WTC11 (cell line): ENCODE measurements at regions not wholly inside any gene's neighbourhood (a gene's known extent, or its start where the extent isn't known, plus 50 kb on each side); places are given as distances from the start of the nearest gene placed in this dataset.
A peak's percentile ranks its signal among the peaks of the same experiment; 100 is the strongest.
"Not testable (repeated sequence)": the region's sequence is repeated elsewhere in the genome, so short reads cannot be mapped to it uniquely, and the experiment has no call there.

Experiments
- ATAC-seq: fragments of 200-7000 bp; cut with Tn5 transposase; 2 replicates; pipeline ENCODE4 v1.10.0; 2021; ENCODE audit warnings: mild to moderate bottlenecking, moderate library complexity
- CTCF ChIA-PET: fragments of 300-600 bp; sonication (Branson Sonifier 250); formaldehyde crosslinking; loops from one replicate; lab custom pipeline; 2021; ENCODE audit warnings: antibody characterized with exemption; lab: Charles Lee
- POLR2A ChIA-PET: fragments of 350-600 bp; sonication (Branson Sonifier 250); formaldehyde crosslinking; loops from one replicate; lab custom pipeline; 2021; ENCODE audit warnings: antibody characterized with exemption; lab: Charles Lee
- DNase-seq: peaks from one replicate; pipeline ENCODE4 v3.0.0; 2021; ENCODE audit warnings: low spot score
- H3K27ac Mint-ChIP-seq: 2 replicates; pipeline ENCODE4 v1.8.0; 2021; ENCODE audit warnings: mixed read lengths
- H3K27me3 Mint-ChIP-seq: 2 replicates; pipeline ENCODE4 v1.8.0; 2021; ENCODE audit warnings: low read depth, mild to moderate bottlenecking, moderate library complexity, mixed read lengths
- H3K36me3 Mint-ChIP-seq: 2 replicates; pipeline ENCODE4 v1.8.0; 2021; ENCODE audit warnings: mixed read lengths
- H3K4me1 Mint-ChIP-seq: 2 replicates; pipeline ENCODE4 v1.8.0; 2022; ENCODE audit warnings: mixed read lengths
- H3K4me3 Mint-ChIP-seq: 2 replicates; pipeline ENCODE4 v1.8.0; 2021; ENCODE audit warnings: mild to moderate bottlenecking, moderate library complexity, mixed read lengths
- H3K9me3 Mint-ChIP-seq: 2 replicates; pipeline ENCODE4 v1.8.0; 2021; ENCODE audit warnings: mixed read lengths
- ATF6 ChIP-seq: sonication (generic); formaldehyde crosslinking; IDR thresholded peaks from 2 replicates; pipeline ENCODE4 v1.8.1; 2023; ENCODE audit warnings: mild to moderate bottlenecking, missing genetic modification reagents
- CBFB ChIP-seq: sonication (generic); formaldehyde crosslinking; IDR thresholded peaks from 2 replicates; pipeline ENCODE4 v1.8.1; 2022; ENCODE audit warnings: mild to moderate bottlenecking, low read depth, missing genetic modification reagents
- CREB1 ChIP-seq: sonication (generic); formaldehyde crosslinking; IDR thresholded peaks from 2 replicates; pipeline ENCODE4 v1.8.0; 2023; ENCODE audit warnings: mild to moderate bottlenecking, missing genetic modification reagents
- E2F1 ChIP-seq: sonication (generic); formaldehyde crosslinking; IDR thresholded peaks from 2 replicates; pipeline ENCODE4 v1.8.0; 2022; ENCODE audit warnings: mild to moderate bottlenecking, missing genetic modification reagents
- E2F4 ChIP-seq: sonication (generic); formaldehyde crosslinking; IDR thresholded peaks from 2 replicates; pipeline ENCODE4 v1.8.1; 2022; ENCODE audit warnings: low read depth, mild to moderate bottlenecking, moderate library complexity, missing genetic modification reagents, borderline replicate concordance
- E2F5 ChIP-seq: sonication (generic); formaldehyde crosslinking; IDR thresholded peaks from 2 replicates; pipeline ENCODE4 v1.8.1; 2022; ENCODE audit warnings: mild to moderate bottlenecking, moderate library complexity, missing genetic modification reagents
- ETV6 ChIP-seq: sonication (generic); formaldehyde crosslinking; IDR thresholded peaks from 2 replicates; pipeline ENCODE4 v1.8.1; 2022; ENCODE audit warnings: mild to moderate bottlenecking, missing genetic modification reagents
- JAZF1 ChIP-seq: fragments of 250-450 bp; sonication (Bioruptor Pico); IDR thresholded peaks from 2 replicates; pipeline ENCODE4 v1.9.0; 2021; ENCODE audit warnings: moderate library complexity, mild to moderate bottlenecking, inconsistent platforms
- NR3C1 ChIP-seq: sonication (generic); formaldehyde crosslinking; conservative IDR thresholded peaks from 2 replicates; pipeline ENCODE4 v1.8.1; 2023; ENCODE audit warnings: low read depth, mild to moderate bottlenecking, missing genetic modification reagents
- OVOL2 ChIP-seq: fragments of 250-450 bp; sonication (Bioruptor Pico); IDR thresholded peaks from 2 replicates; pipeline ENCODE4 v1.9.0; 2021; ENCODE audit warnings: mild to moderate bottlenecking, borderline replicate concordance
- PRDM15 ChIP-seq: sonication (generic); formaldehyde crosslinking; IDR thresholded peaks from 2 replicates; pipeline ENCODE4 v1.8.0; 2022; ENCODE audit warnings: missing genetic modification reagents
- ZBTB43 ChIP-seq: sonication (generic); formaldehyde crosslinking; IDR thresholded peaks from 2 replicates; pipeline ENCODE4 v1.8.1; 2023; ENCODE audit warnings: mild to moderate bottlenecking, missing genetic modification reagents
- ZNF281 ChIP-seq: sonication (generic); formaldehyde crosslinking; IDR thresholded peaks from 2 replicates; pipeline ENCODE4 v1.8.0; 2023; ENCODE audit warnings: mild to moderate bottlenecking, missing genetic modification reagents
- ZNF317 ChIP-seq: sonication (generic); formaldehyde crosslinking; IDR thresholded peaks from 2 replicates; pipeline ENCODE4 v1.8.1; 2023; ENCODE audit warnings: low read depth, mild to moderate bottlenecking, moderate library complexity, missing genetic modification reagents, borderline replicate concordance
- ZNF425 ChIP-seq: fragments of 250-450 bp; sonication (Bioruptor Pico); conservative IDR thresholded peaks from 2 replicates; pipeline ENCODE4 v1.9.0; 2021; ENCODE audit warnings: mild to moderate bottlenecking

GRCh38 chr4:188663369-188663768, 524.1 kb downstream of the TRIML1 start (continued):
- TF ChIP-seq E2F5 (CRISPR knock-in tag) = no peak
- no peak for TF ChIP-seq NR3C1
- no peak for TF ChIP-seq OVOL2 (CRISPR knock-in tag)
- TF ChIP-seq E2F1 = no peak
- no peak for TF ChIP-seq ATF6
- TF ChIP-seq CBFB (CRISPR knock-in tag) = no peak
- no peak for TF ChIP-seq ZNF317
- TF ChIP-seq PRDM15 (CRISPR knock-in tag) = no peak
- no peak for TF ChIP-seq E2F4

- H3K36me3 Mint-ChIP-seq = peaks cover 7% of the 10 kb centered on the region
- CTCF ChIA-PET = no interaction called here
- H3K27ac Mint-ChIP-seq = no peak overlapping the region
- H3K9me3 Mint-ChIP-seq = peaks cover 30% of the 10 kb centered on the region
- no peak for DNase-seq
- no peak for TF ChIP-seq JAZF1 (CRISPR knock-in tag)
- no peak for TF ChIP-seq ETV6 (CRISPR knock-in tag)
- TF ChIP-seq CREB1 = no peak
- no peak for TF ChIP-seq ZNF425 (CRISPR knock-in tag)
- TF ChIP-seq ZBTB43 (CRISPR knock-in tag) = no peak
- TF ChIP-seq ZNF281 (CRISPR knock-in tag) = no peak
- peak; percentile 46; the same call in 1 of the 2 replicates for ATAC-seq
- no peak overlapping the region for H3K4me3 Mint-ChIP-seq
- POLR2A ChIA-PET = no interaction called here
- no peaks in the 10 kb centered on the region for H3K27me3 Mint-ChIP-seq
- peaks cover 6% of the 10 kb centered on the region; the same call in 1 of the 2 replicates for H3K4me1 Mint-ChIP-seq
These were observed 526.5 kb downstream of the TRIML1 start for GRCh38 chr4:188665491-188666457.

GRCh38 chr4:188678691-188679090, 539.5 kb downstream of the TRIML1 start:
- CTCF ChIA-PET, ATAC-seq, POLR2A ChIA-PET, DNase-seq, H3K27ac Mint-ChIP-seq, H3K36me3 Mint-ChIP-seq, H3K27me3 Mint-ChIP-seq, H3K4me3 Mint-ChIP-seq: not testable (repeated sequence)
- Mint-ChIP-seq H3K4me1 (peaks cover 11% of the 10 kb centered on the region), H3K9me3 (peaks cover 30% of the 10 kb centered on the region)
